ENCODE measurements at regions not wholly inside any gene's neighbourhood (a gene's known extent, or its start where the extent isn't known, plus 50 kb on each side); places are given as distances from the start of the nearest gene placed in this dataset.

- TF ChIP-seq GABPA (IDR thresholded peaks at IDR 0.05; ENCODE audit: borderline replicate concordance, insufficient read depth, low read length) (no peak), CBX8 (IDR thresholded peaks at IDR 0.05; ENCODE audit: borderline replicate concordance, low read depth, low read length) (no peak), ZNF274 (IDR thresholded peaks at IDR 0.05; ENCODE audit: borderline replicate concordance, extremely low read depth, low read length) (no peak), EP300 (IDR thresholded peaks at IDR 0.05; ENCODE audit: borderline replicate concordance in 1 of 2, low read depth in 2 of 2, low read length in 2 of 2) (no peak), CHD2 (IDR thresholded peaks at IDR 0.05; ENCODE audit: low read length) (no peak), JUN (IDR thresholded peaks at IDR 0.05; ENCODE audit: low read depth, low read length) (no peak), TAF1 (IDR thresholded peaks at IDR 0.05; ENCODE audit: low read depth, low read length) (no peak)
- TF ChIP-seq, protein P1, sequence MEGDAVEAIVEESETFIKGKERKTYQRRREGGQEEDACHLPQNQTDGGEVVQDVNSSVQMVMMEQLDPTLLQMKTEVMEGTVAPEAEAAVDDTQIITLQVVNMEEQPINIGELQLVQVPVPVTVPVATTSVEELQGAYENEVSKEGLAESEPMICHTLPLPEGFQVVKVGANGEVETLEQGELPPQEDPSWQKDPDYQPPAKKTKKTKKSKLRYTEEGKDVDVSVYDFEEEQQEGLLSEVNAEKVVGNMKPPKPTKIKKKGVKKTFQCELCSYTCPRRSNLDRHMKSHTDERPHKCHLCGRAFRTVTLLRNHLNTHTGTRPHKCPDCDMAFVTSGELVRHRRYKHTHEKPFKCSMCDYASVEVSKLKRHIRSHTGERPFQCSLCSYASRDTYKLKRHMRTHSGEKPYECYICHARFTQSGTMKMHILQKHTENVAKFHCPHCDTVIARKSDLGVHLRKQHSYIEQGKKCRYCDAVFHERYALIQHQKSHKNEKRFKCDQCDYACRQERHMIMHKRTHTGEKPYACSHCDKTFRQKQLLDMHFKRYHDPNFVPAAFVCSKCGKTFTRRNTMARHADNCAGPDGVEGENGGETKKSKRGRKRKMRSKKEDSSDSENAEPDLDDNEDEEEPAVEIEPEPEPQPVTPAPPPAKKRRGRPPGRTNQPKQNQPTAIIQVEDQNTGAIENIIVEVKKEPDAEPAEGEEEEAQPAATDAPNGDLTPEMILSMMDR (IDR thresholded peaks at IDR 0.05; ENCODE audit: control extremely low read depth in 1 of 3, insufficient read depth in 1 of 3, low read depth in 1 of 3, low read length in 3 of 3): no peak
Observed at GRCh38 chr1:192263436-192263835, 53.4 kb upstream of the RGS21 start.
